Hematopoietic multipotent progenitor cell (in vitro differentiated cells): ENCODE measurements at regions not wholly inside any gene's neighbourhood (a gene's known extent, or its start where the extent isn't known, plus 50 kb on each side); places are given as distances from the start of the nearest gene placed in this dataset.
A peak's percentile ranks its signal among the peaks of the same experiment; 100 is the strongest.

Experiments used
- DNase-seq, 3 donors: peaks; one replicate each; pipeline ENCODE4 v3.0.0-alpha.2; 2011 to 2015; ENCODE audit warnings: low read depth in 2 of 3, low spot score in 2 of 3

GRCh38 chr10:83954193-83954799 is 185.0 kb upstream of the GHITM start:
- DNase-seq = peak in 1 of 3 donors; percentile 5

- DNase-seq = no peak
These were observed 183.9 kb upstream of the GHITM start for GRCh38 chr10:83955406-83955805.

DNA sequence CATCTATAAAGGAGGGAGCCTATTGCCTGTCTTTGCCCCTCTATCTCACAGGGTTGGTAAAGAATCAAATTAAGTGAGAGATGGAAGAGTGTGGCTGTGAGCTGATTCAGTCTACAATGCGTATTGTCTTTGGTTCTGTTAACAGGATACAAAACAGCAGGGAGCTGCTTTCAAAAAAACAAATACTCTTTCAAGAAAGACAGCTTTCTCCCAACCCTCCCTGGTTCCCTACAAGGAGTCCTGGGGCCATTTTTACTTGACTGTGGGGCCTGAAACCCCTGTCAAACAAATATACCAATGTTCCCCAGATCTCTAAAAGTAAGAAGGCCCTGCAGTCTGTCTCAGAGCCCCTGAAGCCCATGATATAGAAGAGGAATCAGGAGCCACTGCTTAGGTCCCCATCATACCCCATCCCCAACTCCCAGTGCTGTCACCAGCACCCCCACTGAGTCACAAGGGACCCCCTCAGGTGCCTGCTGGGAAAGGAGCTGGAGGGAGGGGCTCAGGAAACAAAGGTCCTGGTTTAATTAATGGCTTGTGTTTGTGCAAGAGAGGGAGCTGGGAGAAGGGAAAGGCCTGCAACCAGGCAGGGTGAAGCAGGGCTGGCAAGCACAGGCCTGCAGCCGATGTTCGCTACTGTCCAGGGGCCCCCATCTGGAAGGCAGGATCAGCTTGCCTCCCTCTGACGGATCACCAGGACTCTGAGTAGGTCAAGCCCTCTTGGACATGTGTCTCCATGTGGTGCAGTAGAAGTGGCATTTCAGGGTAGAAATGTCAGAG is 182.0 kb upstream of the GHITM start:
- DNase-seq = no peak

DNA sequence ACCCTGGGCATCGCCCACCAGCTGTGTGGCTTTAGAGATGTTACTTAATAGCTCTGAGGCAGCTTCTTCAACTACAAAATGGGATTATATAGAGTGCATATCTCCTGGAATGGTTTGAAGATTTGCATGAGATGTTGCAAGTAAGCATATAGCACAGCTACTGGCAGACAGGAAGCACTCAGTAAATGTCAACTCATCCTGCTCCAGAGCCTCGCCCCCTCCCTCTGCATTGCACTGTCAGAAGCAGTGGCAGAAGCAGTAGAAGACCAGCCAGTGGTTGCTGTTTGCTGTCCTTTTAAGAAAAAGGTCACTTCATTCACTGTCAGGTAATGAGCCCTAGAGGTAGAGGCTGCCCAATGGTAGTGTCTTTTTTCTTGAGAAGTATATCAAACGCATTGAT is 180.0 kb upstream of the GHITM start:
- DNase-seq = peak in 2 of 3 donors; percentile 5 to 9

DNA sequence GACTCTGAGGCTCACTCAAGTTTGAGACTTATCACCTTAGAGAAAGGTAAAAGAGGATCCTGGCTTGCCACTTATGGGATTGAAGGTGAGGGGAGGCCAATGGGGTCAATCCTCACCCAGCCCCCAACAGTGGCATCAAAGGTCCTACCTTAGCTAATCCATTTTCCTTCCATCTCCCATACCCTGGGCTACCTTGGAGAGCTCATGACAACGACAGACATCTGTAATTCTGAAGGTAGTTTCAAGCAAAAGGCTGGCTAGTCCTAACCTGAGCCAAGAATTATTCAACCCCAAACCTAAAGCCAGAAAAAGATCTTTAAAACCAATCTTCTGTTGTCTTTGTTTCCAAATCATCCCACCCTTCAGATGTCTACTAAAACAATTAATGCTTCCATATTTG is 179.2 kb upstream of the GHITM start:
- no peak for DNase-seq

GRCh38 chr10:83961620-83962019 is 177.7 kb upstream of the GHITM start:
- no peak for DNase-seq

DNA sequence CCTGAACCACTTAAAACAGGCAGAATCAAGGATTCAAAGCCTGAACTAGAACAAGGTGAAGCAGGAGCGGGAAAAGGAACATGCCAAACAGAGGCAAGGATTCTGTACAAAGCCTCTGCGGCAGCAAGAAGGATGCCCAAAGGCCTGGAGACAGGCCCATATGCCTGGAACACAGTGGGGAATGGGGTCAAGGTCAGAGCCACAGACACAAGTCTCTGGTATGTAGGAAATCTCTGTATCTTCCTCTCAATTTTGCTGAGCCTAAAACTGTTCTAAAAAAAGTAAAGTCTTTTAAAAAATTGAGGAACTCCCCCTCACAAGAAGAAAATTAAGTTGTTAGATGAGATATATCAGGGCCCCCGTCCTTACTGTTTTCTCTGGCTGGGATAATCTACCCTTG is 175.9 kb upstream of the GHITM start:
- no peak for DNase-seq

DNA sequence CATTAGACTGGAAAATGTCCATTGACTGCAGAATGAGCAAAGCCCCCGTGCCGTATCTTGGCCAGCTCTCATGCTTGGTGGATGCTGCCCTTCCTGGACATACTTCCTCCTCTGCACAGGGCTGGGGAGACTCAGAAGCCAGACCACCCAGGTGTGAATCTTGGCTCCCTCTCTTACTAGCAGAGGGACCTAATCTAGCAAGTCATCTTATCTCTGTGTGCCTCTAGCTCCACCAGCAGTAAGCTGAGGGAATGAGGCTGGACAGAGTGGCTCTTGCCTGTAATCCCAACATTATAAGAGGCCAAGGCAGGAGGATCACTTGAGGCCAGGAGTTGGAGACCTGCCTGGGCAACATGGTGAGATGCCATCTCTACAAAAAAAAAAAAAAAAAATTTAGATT is 173.8 kb upstream of the GHITM start:
- DNase-seq = no peak

- DNase-seq = no peak
These were observed 171.3 kb upstream of the GHITM start for GRCh38 chr10:83968052-83968451.

DNA sequence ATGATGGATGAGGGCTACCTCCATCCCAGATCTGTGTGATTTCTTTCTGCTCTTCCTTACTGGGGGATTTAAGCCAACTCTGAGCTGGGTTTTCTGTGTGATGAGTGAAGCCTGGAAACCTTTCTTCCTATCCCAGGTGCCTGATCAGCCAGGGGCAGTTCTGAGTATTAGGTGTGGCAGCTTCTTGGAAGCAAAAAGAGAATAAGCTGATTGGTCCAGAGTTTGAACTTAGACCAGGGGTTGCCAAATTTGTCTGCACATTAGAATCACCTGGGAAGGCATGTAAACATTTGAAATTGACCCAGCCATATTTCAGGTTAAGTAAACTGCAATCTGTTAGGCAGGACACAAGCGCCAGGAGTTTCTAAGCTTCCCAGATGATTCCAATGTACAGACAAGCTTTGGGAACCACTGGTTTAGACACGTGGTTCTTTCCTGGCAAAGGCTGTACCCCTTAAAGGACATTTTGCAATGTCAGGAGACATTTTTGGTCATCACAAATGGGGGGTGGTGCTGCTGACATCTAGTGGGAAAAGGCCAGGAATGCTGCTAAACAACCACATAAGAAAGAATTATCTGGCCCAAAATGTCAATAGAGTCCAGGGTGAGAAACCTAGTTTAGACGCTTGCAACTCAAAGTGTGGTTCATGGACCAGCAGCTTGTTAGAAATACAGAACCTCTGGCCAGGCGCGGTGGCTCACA is 160.5 kb upstream of the GHITM start:
- no peak for DNase-seq

- DNase-seq = no peak
These were observed 156.5 kb upstream of the GHITM start for GRCh38 chr10:83982812-83983211.

GRCh38 chr10:83983578-83984255 is 155.6 kb upstream of the GHITM start:
- no peak for DNase-seq

DNA sequence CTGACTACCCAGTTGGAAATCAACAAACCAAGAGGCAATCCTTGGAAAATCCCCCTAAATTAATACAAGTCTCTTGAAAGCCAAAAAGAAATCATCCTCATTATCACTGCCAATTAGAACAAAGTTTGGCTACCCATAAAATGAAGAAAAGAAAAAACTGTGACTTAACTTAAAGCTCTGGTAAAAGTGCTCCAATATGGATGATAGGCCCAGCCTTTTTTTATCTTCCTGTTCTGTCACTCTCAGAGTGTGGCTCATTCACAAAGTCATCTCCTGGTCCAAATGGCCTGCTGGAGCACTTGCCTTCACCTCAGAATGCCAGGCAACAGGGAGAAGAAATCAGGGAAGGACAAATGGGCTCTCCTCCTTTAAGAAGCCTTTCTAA is 155.1 kb upstream of the GHITM start:
- DNase-seq = no peak

DNA sequence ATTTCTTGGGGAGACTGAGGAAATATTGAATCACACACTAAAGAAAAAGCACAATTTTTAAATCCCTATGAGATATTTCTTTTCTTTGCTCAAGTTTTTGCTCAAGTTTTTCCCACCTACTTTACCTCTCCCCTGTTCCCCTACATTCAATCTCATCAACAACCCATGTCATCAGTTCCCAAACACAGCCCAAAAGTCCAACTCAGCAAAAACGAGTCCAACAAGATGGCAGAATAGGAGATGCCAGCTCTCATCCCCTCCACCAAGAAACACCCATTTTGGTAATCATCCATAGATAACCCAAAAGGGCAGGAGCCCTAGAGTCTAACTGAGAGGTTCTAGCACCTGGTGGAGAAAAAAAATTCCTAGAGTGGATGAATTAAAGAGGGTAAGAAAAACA is 152.5 kb upstream of the GHITM start:
- DNase-seq = no peak

GRCh38 chr10:83987216-83987615 is 152.1 kb upstream of the GHITM start:
- DNase-seq = no peak

DNA sequence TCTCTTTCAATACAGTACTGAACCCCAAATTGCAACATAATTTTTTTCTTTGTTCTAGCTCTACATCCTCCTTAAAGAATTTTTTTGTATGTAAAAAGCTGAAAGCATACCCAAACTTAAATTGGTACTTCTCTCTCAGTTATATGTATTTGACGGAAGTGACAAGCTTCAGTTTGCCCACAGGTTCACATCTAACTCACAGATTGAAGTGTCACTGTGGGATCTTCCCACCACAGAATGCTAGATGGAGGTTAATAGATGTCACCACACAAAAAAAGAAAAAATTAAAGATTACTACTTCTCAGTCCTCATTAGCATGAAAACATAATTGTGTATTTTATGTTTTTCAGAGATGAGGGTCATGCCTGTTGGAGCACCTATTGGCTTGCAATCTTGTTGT is 150.9 kb upstream of the GHITM start:
- no peak for DNase-seq

GRCh38 chr10:83990126-83990525 is 149.2 kb upstream of the GHITM start:
- no peak for DNase-seq

DNA sequence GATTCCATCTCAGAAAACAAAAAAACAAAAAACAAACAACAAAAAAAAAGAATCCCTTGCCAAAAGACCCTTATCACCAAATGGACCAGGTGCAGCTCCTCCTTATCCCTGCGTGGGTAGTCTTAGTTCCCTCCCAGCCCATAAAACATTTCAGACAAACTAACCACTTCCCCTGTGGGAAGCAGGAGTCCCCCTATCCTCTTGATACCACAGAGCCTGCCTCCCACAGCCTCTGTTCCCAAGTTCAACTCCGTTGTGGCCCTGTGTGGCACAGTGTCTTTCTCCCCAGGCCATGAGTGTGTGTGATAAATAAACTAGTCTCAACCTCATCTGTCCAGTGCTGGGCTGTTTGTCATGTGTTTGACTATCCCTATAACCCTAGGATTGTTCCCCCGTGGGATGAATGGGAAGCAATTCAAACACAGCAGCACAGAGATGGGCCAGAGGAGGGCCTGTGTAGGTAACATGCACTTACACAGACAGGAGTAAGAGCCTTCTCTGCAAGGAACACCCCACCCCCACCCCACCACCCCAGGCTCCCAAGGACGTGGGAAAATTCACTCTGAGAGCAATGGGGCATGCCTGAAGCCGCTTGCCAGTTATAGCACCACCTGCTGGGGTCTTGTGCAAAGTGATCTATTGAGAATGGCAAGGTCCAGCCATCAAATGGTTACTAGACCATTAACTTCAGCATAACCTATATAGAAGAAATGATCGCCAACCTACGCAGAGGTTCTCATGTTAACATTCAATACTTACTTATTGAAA is 147.1 kb upstream of the GHITM start:
- DNase-seq = peak in 2 of 3 donors; percentile 3 to 9

GRCh38 chr10:83994325-83994724 is 145.0 kb upstream of the GHITM start:
- DNase-seq = no peak

- DNase-seq = no peak
These were observed 143.5 kb upstream of the GHITM start for GRCh38 chr10:83995738-83996331.
